GM12878 (cell line): ENCODE measurements at regions not wholly inside any gene's neighbourhood (a gene's known extent, or its start where the extent isn't known, plus 50 kb on each side); places are given as distances from the start of the nearest gene placed in this dataset. TPM values are rescaled to one million over a fixed set of nuclear protein-coding genes. Genes with fewer than 3 reads are reported as not detected.

Source experiments
- ATAC-seq: fragments of 200-7000 bp; cut with Tn5 transposase; 3 replicates; pipeline ENCODE4 v1.9.1; 2020; ENCODE audit warnings: mild to moderate bottlenecking, moderate library complexity
- BruUV-seq: library from RNA; stranded (reverse); fragments of 400-500 nt; replicated peaks from 2 replicates; lab custom pipeline; 2021; lab: Mats Ljungman, UMichigan
- CTCF ChIA-PET: fragments of 300-600 bp; sonication (Branson Sonifier 250); formaldehyde crosslinking; extraction: SDS; loops from one replicate; lab custom pipeline; 2021; ENCODE audit warnings: inconsistent platforms; lab: Yijun Ruan, JAX
- POLR2A ChIA-PET: fragments of 350-600 bp; formaldehyde crosslinking; extraction: SDS; loops from one replicate; lab custom pipeline; 2021; ENCODE audit warnings: inconsistent platforms; lab: Charles Lee
- RAD21 ChIA-PET: fragments of 300-600 bp; sonication (Branson Sonifier 250); formaldehyde crosslinking; loops from one replicate; lab custom pipeline; 2023; ENCODE audit warnings: antibody characterized with exemption; ENCODE audit not compliant: unreplicated experiment; lab: Charles Lee
- SMC1A ChIA-PET: fragments of 300-600 bp; sonication (Branson Sonifier 250); formaldehyde crosslinking; loops from one replicate; lab custom pipeline; 2023; ENCODE audit not compliant: unreplicated experiment, uncharacterized antibody; lab: Charles Lee
- DNase-seq: peaks from one replicate; pipeline ENCODE4 v3.0.0-alpha.2; 2011; ENCODE audit warnings: low read depth, low spot score
- FAIRE-seq: peaks from 3 replicates; lab custom pipeline; 2011; peaks lifted over from hg19 to GRCh38; lab: Jason Lieb, UNC
- H2AFZ ChIP-seq: 2 replicates; pipeline ENCODE4 v1.6.0; 2011; ENCODE audit warnings: low read depth, low read length, control low read depth; ENCODE audit not compliant: control insufficient read depth
- H3K27ac ChIP-seq: 2 replicates; pipeline ENCODE4 v1.5.1; 2011; ENCODE audit warnings: control low read depth; ENCODE audit not compliant: control insufficient read depth, insufficient read depth
- H3K27me3 ChIP-seq, 2 experiments: replicated peaks in 1 of 2; 2 replicates each; pipeline versions ENCODE4 v1.6.0 to v1.6.1; 2011; ENCODE audit warnings: low read length in 1 of 2; ENCODE audit not compliant: control insufficient read depth in 2 of 2, insufficient read depth in 2 of 2
- H3K36me3 ChIP-seq, 2 experiments: 2 replicates each; pipeline ENCODE4 v1.5.1; 2011; ENCODE audit warnings: low read length in 1 of 2; ENCODE audit not compliant: control insufficient read depth in 2 of 2, insufficient read depth in 2 of 2
- H3K4me1 ChIP-seq: 2 replicates; pipeline ENCODE4 v1.6.1; 2011; ENCODE audit warnings: mild to moderate bottlenecking, low read length, moderate library complexity, mixed read lengths; ENCODE audit not compliant: control insufficient read depth, insufficient read depth
- H3K4me2 ChIP-seq: 2 replicates; pipeline ENCODE4 v1.6.0; 2011; ENCODE audit warnings: control low read depth; ENCODE audit not compliant: control insufficient read depth, insufficient read depth
- H3K4me3 ChIP-seq: fragments of 200-600 bp; sonication (generic); 2 replicates; pipeline ENCODE4 v1.5.1; 2016
- H3K79me2 ChIP-seq: 2 replicates; pipeline ENCODE4 v1.6.0; 2011; ENCODE audit warnings: low read length; ENCODE audit not compliant: control insufficient read depth, insufficient read depth
- H3K9ac ChIP-seq: 2 replicates; pipeline ENCODE4 v1.8.0; 2011; ENCODE audit warnings: low read length, control low read depth, mixed read lengths; ENCODE audit not compliant: control insufficient read depth, insufficient read depth
- H3K9me3 ChIP-seq: replicated peaks from 3 replicates; pipeline ENCODE4 v1.5.1; 2011; ENCODE audit warnings: mild to moderate bottlenecking, low read length; ENCODE audit not compliant: control insufficient read depth, insufficient read depth
- H4K20me1 ChIP-seq: 2 replicates; pipeline ENCODE4 v1.6.0; 2011; ENCODE audit not compliant: control insufficient read depth, insufficient read depth
- ATF3 ChIP-seq: IDR thresholded peaks from 2 replicates; pipeline ENCODE4 v1.6.1; 2011; ENCODE audit warnings: low read depth, mild to moderate bottlenecking, low read length, moderate library complexity, borderline replicate concordance; ENCODE audit errors: extremely low read depth
- ATF7 ChIP-seq: fragments of 450-650 bp; IDR thresholded peaks from 2 replicates; pipeline ENCODE4 v1.6.1; 2016; ENCODE audit warnings: low read depth, mild to moderate bottlenecking
- CEBPZ ChIP-seq: fragments of 150-350 bp; IDR thresholded peaks from 2 replicates; pipeline ENCODE4 v1.6.1; 2016; ENCODE audit warnings: low read depth, low read length
- JUND ChIP-seq: IDR thresholded peaks from 2 replicates; pipeline ENCODE4 v1.6.1; 2012; ENCODE audit warnings: low read depth, mild to moderate bottlenecking, low read length, improper control_type of control experiment, moderate library complexity
- MTA2 ChIP-seq: fragments of 450-650 bp; IDR thresholded peaks from 2 replicates; pipeline ENCODE4 v1.6.1; 2016; ENCODE audit warnings: low read depth, mild to moderate bottlenecking, moderate library complexity
- NFIC ChIP-seq: IDR thresholded peaks from 2 replicates; pipeline ENCODE4 v1.6.1; 2012; ENCODE audit warnings: low read depth, mild to moderate bottlenecking, inconsistent platforms, low read length, moderate library complexity
- NFYA ChIP-seq: IDR thresholded peaks from 2 replicates; pipeline ENCODE4 v1.6.1; 2011; ENCODE audit warnings: low read depth, mild to moderate bottlenecking, low read length, improper control_type of control experiment, borderline replicate concordance
- SP1 ChIP-seq: IDR thresholded peaks from one replicate; pipeline ENCODE4 v1.6.1; 2011; ENCODE audit warnings: low read depth, low read length
- SUZ12 ChIP-seq: fragments of 200-600 bp; sonication (generic); IDR thresholded peaks from one replicate; pipeline ENCODE4 v1.6.1; 2018; ENCODE audit warnings: antibody characterized with exemption, mild to moderate bottlenecking; ENCODE audit not compliant: unreplicated experiment
- TCF12 ChIP-seq: IDR thresholded peaks from 2 replicates; pipeline ENCODE4 v1.6.1; 2011; ENCODE audit warnings: low read depth, mild to moderate bottlenecking, low read length
- ZSCAN29 ChIP-seq: fragments of 450-650 bp; IDR thresholded peaks from 2 replicates; pipeline ENCODE4 v1.6.1; 2017; ENCODE audit warnings: mild to moderate bottlenecking, moderate library complexity
- in situ Hi-C: fragments of 300-500 bp; cut with MboI; formaldehyde crosslinking; loops from 9 replicates; pipeline ENCODE4 v1.14.3; 2018; ENCODE audit warnings: mixed read lengths
- intact Hi-C: fragments of 100-400 bp; cut with micrococcal nuclease; formaldehyde crosslinking; loops from one replicate; pipeline ENCODE4 v1.14.2; 2022; ENCODE audit not compliant: unreplicated experiment
- small RNA-seq: library from RNA; depleted of rRNA; stranded (forward); fragments of <200 nt; gene quantifications from one replicate; pipeline ENCODE3, GENCODE V24; 2014

DNA sequence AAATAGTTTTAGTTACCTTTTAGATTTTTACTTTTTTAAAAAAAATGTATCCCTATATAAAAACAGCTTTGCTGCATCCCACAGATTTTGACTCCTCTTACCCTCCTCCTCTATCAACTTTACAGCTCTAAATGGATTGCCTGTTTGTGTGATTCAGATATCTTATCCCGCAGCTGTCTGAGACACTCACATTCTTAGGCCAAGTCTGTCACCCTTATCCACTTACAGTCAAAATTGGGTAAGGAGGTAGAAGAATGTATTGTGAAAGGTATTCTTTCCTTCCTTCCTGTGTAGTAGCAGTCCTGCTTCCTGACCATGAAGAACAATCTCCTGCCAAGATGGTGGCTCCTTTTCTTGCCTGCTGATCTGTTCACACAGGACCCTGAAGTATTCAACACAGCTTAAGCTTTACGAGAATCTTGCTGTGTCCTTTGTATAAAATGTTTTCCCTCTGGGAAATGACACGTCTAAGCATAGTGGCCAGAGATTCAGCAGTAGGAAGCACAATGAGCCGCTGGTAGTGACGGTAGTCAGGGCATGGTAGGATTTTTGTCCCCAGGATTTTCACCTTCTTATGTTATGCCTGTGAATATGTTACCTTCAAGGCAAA lies 67.7 kb upstream of the ST8SIA4 start (continued):
- no peak for TF ChIP-seq SUZ12
- TF ChIP-seq ZSCAN29, result no peak
- TF ChIP-seq NFIC, result no peak
- no peak for TF ChIP-seq CEBPZ
- TF ChIP-seq ATF3, result no peak
- no peak for TF ChIP-seq SP1
- TF ChIP-seq JUND, result no peak

DNA sequence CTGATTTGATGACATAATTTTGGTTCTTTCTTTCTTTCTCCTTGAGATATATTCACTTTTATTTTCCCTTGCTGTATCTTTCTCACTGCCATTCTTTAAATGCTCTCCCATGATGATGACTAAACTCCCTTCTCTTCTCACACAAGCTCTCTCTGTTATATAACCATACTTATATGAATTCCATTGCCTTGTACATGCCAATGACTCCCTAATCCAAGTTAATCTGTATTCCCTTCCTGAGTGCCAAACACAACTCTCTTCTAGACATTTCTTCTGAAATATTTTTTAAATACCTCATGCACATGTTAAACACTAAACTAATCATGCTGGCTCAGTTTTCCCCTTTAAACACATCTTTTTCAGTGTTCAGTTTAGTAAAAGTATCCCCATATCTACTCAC lies 62.2 kb upstream of the ST8SIA4 start:
- Histone ChIP-seq H3K9ac (no peak overlapping the region), H3K36me3 (no peaks in the 10 kb centered on the region), H2AFZ (no peak overlapping the region), H3K79me2 (no peaks in the 10 kb centered on the region), H3K27ac (no peak overlapping the region), H3K4me3 (no peak overlapping the region), H3K27me3 (no peaks in the 10 kb centered on the region), H3K9me3 (no peaks in the 10 kb centered on the region), H3K4me1 (no peaks in the 10 kb centered on the region), H4K20me1 (no peaks in the 10 kb centered on the region), H3K4me2 (no peak overlapping the region)
- POLR2A ChIA-PET, result no interaction called here
- RAD21 ChIA-PET, result no interaction called here
- in situ Hi-C loops, result no loop called here
- TF ChIP-seq NFYA, result no peak
- no peak for TF ChIP-seq TCF12
- TF ChIP-seq ATF7, result peak; percentile 30; the same call in 1 of the 2 replicates
- no peak for TF ChIP-seq MTA2
- no TSS peak for BruUV-seq
- DNase-seq, result no peak
- SMC1A ChIA-PET, result interaction anchor here (1.0 to 1.1 kb wide), 2 partner anchors 11 to 59 kb away, joined by 3 read pairs; no protein-coding TSS in a partner anchor
- no peak for ATAC-seq
- CTCF ChIA-PET, result interaction anchor here (0.7 to 1.1 kb wide), 2 partner anchors 11 to 212 kb away, joined by 3 read pairs; no protein-coding TSS in a partner anchor
- FAIRE-seq, result no peak
- intact Hi-C loops, result no loop called here

Small RNAs in the stretch of these regions (small RNA-seq; reads per million reads assigned to genes)
- gene RN7SL802P, result not detected
- 0.23 reads per million for gene RNA5SP188
